Stimulated activated CD4-positive, alpha-beta T cell treated with anti-CD3 and anti-CD28 coated beads, TNF-alpha, amount 100 ng/mL, for 4 hours (primary cell): ENCODE measurements at regions not wholly inside any gene's neighbourhood (a gene's known extent, or its start where the extent isn't known, plus 50 kb on each side); places are given as distances from the start of the nearest gene placed in this dataset.
"Not testable (repeated sequence)": the region's sequence is repeated elsewhere in the genome, so short reads cannot be mapped to it uniquely, and the experiment has no call there.

Source experiments
- DNase-seq, 3 experiments: peaks; one replicate each; pipeline ENCODE4 v3.0.0-alpha.2; 2020; ENCODE audit warnings: low read depth in 3 of 3

GRCh38 chr18:38709122-38709521 lies 1143.5 kb upstream of the CELF4 start:
- no peak for DNase-seq

GRCh38 chr18:38706373-38706772 lies 1140.8 kb upstream of the CELF4 start:
- DNase-seq: no peak

GRCh38 chr18:38698088-38698487 lies 1132.5 kb upstream of the CELF4 start:
- no peak for DNase-seq

- DNase-seq: no peak
Observed at GRCh38 chr18:38695559-38696280, 1130.1 kb upstream of the CELF4 start.

GRCh38 chr18:38693104-38693503 lies 1127.5 kb upstream of the CELF4 start:
- DNase-seq: no peak

GRCh38 chr18:38690626-38691025 lies 1125.0 kb upstream of the CELF4 start:
- DNase-seq: no peak

GRCh38 chr18:38688416-38688815 lies 1122.8 kb upstream of the CELF4 start:
- no peak for DNase-seq

GRCh38 chr18:38670486-38670885 lies 1104.9 kb upstream of the CELF4 start:
- no peak for DNase-seq

GRCh38 chr18:38664929-38665328 lies 1099.3 kb upstream of the CELF4 start:
- no peak for DNase-seq

GRCh38 chr18:38663682-38664081 lies 1098.1 kb upstream of the CELF4 start:
- no peak for DNase-seq

GRCh38 chr18:38663270-38663669 lies 1097.7 kb upstream of the CELF4 start:
- DNase-seq: no peak

- no peak for DNase-seq
Observed at GRCh38 chr18:38654946-38655345, 1089.3 kb upstream of the CELF4 start.

GRCh38 chr18:38651736-38652135 lies 1086.1 kb upstream of the CELF4 start:
- DNase-seq: no peak

GRCh38 chr18:38648179-38648578 lies 1082.6 kb upstream of the CELF4 start:
- DNase-seq: no peak

- DNase-seq: no peak
Observed at GRCh38 chr18:38646296-38646695, 1080.7 kb upstream of the CELF4 start.

GRCh38 chr18:38644875-38645641 lies 1079.5 kb upstream of the CELF4 start:
- DNase-seq: no peak

GRCh38 chr18:38642711-38643110 lies 1077.1 kb upstream of the CELF4 start:
- no peak for DNase-seq

- not testable (repeated sequence) for DNase-seq
Observed at GRCh38 chr18:38639700-38640099, 1074.1 kb upstream of the CELF4 start.

- DNase-seq: no peak
Observed at GRCh38 chr18:38635709-38636430, 1070.3 kb upstream of the CELF4 start.

- no peak for DNase-seq
Observed at GRCh38 chr18:38634117-38634516, 1068.5 kb upstream of the CELF4 start.

- no peak for DNase-seq
Observed at GRCh38 chr18:38633333-38633732, 1067.7 kb upstream of the CELF4 start.

GRCh38 chr18:38619129-38619528 lies 1053.5 kb upstream of the CELF4 start:
- no peak for DNase-seq

- DNase-seq: no peak
Observed at GRCh38 chr18:38616306-38616705, 1050.7 kb upstream of the CELF4 start.
